Activated T-cell treated with anti-CD3 and anti-CD28 coated beads for 48 hours (primary cell): ENCODE measurements at regions not wholly inside any gene's neighbourhood (a gene's known extent, or its start where the extent isn't known, plus 50 kb on each side); places are given as distances from the start of the nearest gene placed in this dataset.
A peak's percentile ranks its signal among the peaks of the same experiment; 100 is the strongest.
"Not testable (repeated sequence)": the region's sequence is repeated elsewhere in the genome, so short reads cannot be mapped to it uniquely, and the experiment has no call there.

Source experiments
- DNase-seq: peaks from one replicate; pipeline ENCODE4 v3.0.0-alpha.2; 2020; ENCODE audit warnings: low read depth

DNA sequence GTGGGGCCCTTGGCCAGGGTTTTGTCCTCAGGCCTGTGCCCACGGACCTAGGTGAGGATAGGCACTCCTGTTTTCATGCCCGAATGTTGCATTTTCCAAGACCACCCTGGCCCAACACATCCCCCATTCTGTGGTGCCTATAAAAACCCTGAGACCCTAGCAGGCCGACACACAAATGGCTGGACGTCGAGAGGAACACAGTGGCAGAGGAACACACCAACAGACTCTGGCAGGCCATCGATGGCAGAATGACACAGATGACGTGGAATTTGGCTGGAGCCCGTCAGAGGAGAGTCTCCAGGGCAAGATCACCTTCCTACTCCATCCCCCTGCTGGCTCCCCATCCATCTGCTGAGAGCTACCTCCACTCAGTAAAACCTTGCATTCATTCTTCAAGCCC is 898.8 kb downstream of the ANKRD7 start:
- no peak for DNase-seq

DNA sequence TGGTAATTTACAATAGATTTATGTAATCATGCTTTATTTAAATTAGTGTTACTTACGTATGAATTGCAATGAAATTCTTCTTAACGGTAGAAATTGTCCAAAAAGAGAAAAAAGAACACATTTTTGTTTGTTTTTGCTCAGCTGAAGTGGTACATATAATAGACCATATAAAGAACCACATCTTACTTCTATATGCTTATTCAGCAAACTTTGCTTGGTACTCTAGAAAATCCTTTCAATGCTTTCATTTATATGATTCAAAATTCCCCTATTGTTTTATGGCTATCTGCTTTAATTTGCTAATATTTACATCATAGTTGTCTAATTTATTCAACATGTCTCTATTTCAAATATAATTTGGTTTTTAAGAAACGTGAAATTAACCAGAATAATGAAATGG is 903.2 kb downstream of the ANKRD7 start:
- DNase-seq = no peak

DNA sequence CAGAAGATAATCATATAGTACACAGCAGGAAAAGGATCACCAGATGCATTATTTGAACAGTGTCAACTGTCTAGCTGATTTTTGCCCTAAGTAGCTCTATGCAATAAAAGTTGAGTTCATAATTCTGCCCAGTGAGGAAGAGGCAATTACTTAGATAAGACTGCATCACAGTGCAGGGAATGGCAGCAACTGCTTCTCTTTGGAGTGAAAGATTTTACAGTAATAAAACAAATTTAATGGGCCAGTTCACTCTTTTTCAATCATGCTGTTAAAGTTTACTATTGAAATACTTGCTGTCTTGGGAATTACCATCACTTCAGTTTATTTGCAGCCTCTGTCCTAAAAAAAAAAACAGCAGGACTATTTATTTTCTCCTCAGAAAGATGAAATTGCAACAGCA is 907.9 kb downstream of the ANKRD7 start:
- DNase-seq = no peak

DNA sequence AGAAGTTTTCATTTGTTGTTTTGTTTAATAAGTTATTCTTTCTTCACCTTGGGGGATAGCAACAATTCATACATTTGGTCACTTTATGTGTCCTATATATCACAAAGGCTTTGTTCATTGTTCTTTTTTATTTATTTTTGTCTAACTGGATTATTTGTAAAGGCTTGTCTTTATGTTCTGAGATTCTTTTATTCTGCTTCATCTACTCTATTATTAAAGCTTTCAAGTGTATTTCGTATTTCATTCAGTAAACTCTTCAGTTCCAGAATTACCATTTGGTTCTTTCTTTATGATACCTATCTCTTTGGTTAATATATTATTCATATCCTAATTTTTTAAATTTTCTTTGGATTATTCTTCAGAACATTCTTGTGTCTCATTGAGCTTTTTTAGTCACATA is 942.9 kb downstream of the ANKRD7 start:
- DNase-seq = no peak

DNA sequence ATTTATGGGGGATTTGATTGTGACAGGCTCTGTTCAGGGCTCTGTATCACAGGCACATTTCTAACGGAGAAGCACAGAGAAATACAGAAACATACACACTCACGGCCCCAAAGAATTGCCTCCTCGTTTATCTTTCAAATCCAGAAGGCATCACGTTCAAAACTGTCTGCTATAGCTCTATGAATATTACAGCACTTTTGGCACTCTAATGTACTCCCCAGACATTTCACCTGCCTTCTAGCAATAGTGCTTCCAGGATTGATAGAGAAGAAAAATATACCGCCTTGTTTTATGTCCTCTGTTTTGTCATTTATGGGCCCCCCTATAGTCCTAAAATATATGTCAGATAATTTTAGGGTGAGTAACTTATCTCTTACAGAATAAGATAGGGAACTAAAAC is 947.5 kb downstream of the ANKRD7 start:
- DNase-seq = no peak

DNA sequence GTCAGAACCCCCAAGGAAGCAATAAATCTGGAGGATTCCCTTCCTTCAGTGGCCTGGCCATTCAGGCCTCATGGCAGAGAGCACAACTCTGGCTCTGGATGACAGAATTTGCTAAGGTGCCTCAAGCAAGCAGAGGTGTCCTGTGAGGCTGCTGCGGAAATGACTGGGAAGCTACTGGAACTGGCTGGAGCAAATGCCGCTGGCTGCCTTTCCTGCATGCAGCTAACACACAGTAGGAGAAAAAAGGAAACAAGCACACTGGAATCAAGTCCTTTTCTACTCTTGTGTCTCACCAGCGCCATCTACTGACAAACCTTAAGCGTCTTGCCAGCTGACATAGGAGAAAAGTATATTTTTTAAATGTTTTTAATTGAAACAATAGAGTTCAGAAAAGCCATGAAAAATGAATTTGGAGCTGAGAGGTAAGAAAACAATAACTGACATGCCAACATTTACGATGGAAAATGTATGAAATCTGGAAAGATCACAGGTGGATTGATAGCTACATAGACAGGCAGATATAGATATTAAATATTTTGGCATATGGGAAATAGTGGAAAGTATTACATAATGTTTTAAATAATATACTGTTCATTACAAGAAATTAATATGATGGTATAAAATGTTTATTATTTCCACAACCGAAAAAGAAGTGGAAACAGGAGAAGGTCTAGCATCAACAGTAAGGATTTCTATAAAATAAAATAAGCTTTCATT is 951.6 kb downstream of the ANKRD7 start:
- no peak for DNase-seq

DNA sequence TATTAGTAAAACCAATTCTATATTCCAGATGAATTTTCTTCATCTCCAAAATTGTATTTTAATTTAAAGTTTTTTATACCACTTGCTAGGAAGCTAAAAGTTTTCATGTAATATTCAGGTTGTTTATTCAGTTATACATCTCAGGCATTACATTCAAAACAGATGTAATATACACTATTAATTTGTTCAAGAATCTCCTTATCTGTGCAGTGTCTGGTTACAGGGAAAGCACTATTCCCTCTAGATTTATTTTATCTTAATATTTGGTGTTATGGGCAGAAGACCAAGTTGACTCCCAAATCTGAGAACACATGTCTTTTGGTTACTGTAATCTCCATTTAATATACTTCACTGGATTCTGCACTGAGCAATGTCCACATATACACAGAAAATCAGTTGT is 953.4 kb downstream of the ANKRD7 start:
- DNase-seq = no peak

DNA sequence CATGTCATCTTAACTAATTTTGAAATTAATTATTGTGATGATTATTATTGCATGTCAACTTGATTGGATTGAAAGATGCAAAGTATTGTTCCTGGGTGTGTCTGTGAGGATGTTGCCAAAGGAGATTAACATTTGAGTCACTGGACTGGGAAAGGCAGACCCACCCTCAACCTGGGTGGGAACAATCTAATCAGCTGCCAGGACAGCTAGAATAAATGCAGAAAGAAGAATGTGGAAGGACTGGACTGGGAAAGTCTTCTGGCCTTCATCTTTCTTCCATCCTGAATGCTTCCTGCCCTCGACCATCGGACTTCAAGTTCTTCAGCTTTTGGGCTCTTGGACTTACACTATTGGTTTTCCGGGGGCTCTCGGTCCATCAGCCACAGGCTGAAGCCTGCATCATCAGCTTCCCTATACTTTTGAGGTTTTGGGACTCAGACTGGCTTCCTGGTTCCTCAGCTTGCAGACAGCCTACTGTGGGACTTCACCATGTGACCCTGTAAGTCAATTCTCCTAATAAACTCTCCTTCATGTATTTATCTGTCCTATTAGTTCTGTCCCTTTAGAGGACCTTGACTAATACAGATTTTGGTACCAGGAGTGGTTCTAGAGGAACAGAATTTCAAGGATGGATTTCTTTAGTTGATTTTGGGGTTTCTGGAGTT is 959.8 kb downstream of the ANKRD7 start:
- no peak for DNase-seq

DNA sequence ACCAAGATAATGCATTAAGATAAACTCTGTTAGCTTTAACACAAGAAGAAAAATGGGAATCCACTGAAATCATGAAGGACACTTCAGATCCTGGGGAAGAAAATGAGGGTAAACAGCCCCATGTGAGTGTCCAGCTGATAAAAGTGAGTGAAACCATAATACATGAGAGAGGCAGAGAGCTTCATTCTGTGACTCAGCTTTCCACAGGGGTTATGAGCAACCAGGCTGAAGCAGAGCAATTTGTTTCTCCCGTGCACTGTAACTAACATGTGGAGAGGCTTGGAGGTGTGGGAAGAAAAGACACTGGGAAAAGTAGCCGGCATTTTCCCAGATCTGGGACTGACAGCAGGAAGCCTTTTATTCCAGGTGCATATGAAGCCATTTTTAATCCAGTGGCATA is 971.7 kb downstream of the ANKRD7 start:
- no peak for DNase-seq

DNA sequence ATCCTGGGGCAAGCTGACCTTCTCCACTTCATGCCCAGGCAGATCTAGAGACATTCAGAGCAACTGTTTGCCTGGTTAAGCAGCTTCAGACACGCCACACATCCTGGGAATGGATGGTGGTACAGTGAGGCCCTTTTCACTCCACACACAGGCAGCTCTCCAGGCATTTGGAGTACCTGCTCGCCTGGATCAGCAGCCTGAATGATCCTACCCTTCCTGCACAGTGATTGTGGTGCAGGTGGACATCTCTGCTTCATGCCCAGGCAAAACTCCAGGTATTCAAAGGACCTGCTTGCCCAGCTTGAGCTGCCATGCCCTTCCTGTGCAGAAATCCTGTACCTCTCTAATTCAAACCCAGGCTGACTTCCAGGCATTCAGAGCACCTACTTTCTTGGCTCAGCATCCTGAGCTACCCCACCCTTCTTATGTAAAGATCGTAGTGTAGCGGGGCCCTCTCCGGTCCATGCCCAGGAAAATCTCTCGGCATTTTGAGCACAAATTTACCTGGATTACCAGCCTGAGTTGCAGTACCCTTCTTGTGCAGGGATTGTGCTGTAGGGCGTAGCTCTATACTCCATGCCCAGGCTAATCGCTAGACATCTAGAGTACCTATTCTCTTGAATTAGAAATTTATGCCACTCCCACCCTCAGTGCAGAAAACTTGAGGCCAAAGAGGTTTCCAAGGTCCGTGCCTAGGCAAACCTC is 972.8 kb downstream of the ANKRD7 start:
- DNase-seq = no peak

DNA sequence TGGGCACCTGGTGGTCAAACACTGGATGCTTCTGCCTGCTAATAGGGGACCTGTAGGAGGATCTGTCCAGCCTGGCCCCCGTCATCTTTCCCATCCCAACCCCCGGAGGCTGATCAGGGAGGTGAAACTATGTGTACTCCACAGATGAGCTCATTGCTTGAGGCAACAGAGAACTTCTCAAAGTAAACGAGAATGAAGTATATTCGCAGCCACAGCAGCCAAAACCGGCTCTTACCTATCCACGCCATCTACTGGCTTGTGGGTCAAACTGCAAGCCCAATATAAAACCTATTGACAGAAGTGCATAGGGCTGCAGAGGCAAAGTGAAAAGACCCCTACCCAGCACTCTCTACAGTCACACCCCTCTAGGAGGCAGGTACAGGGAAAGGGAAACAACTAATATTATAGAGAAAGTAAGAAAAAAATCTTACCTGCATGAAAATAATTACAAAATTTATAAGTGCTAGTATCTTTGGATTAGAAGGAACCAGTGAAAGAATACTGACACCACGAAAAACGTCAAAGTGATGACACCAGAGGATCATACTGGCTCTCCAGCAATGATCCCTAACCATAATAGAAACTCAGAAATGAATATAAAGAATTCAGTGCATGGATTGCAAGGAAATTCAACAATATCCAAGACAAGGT is 973.5 kb downstream of the ANKRD7 start:
- DNase-seq = no peak

DNA sequence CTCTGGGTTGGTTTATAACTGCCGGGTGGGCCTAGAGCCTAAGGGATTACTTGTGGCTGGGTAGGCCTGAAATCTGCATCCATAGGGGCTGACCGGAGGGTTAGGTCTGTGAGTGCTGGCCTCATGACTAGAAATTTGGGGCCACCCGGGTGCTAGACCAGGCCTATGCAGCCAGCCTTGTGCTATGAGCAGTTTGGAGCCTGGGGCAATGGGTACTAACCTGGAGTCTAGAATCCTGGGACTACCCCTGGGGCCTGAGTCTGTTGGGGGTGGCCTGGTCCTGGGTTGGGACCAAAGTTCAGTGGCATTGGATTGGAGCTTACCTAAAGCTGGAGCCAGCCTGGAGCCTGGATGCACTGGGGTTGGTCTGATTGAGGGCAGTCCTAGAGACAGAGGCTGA is 995.2 kb downstream of the ANKRD7 start:
- DNase-seq = no peak

DNA sequence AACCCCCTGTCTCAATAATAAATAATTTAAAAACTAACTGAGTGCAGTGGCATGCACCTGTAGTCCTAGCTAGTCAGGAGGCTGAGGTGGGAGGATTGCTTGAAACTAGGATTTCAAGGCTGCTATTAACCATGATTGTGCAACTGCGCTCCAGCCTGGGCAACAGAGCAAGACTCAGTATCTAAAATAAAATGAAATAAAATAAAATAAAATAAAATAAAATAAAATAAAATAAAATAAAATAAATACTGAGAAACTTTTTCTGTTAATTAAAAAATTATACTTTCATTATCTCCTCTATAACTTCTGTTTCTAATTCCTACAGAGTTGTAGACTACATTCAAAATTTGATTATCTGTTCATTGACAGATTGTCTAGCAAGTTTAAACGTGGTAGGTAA is 999.4 kb downstream of the ANKRD7 start:
- DNase-seq = no peak

DNA sequence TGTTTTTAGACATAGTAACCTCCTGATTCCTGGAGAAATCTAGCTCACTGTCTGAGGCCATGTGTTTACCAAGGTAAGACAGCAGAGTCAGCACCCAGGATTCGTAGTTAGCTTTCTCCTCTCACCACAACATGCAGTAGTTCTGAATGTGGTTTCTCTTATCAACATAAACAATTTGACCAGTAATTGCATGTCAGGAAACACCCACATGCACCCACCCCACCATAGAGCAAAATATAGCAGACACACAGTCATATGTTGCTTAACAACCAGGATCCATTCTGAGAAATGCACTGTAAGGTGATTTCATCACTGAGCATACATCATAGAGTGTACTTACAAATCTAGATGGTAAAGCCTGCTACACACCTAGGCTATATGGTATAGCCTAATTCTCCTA is 1004.0 kb downstream of the ANKRD7 start:
- no peak for DNase-seq

DNA sequence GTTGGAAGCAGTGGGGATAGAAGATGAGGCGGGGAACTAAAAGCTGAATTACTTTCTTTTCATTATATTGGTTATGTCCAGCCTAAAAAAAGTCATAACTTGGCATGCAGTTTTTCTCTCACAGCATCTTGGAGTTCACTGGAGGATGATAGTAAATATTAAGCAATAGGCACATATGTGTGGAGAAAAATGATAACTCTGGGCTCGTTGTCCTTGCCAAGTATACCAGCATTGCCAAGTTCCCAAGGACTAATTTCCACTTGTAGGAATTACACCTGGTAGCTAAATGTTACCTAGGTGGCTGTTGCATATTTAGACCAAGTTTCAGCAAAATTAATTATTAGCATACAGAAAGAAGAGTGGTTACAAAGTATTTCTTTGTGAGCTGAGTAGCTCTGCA is 1007.6 kb downstream of the ANKRD7 start:
- no peak for DNase-seq

DNA sequence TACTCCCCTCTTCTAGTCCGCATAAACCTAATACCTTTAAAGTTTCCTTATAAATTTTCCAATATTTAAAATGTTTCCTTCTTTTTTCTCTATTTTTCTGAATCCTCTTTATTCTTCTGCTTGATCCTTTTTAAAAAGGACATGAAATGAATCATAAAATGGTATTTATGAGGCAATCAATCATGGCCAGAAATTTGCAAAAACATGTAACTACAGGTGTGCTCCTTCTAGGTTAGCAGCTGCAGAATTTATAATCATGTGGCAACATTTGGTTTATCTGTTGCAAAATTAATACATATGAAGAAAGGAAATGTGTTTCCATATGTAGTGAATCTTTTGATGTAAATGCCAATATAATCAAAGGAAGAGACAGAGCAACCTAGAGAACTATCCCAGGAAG is 1008.5 kb downstream of the ANKRD7 start:
- no peak for DNase-seq

DNA sequence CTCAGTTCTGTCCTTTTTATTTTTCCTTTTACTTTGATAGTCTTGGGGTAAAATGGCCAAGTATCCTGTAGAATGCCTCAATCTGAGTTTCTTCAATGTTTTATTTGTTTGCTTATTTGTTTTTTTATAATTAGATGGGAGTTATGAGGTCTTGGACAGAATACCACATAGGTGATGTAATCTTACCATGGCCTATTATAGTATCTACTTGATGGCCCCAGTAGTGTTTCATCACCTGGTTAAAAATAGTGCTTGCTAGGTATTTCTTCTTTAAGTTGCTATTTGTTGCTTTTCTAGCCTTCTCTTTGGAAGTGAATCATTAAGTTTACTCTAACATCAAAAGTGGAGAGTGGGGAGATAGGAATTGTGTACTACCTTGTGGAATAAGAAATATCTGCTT is 1020.0 kb upstream of the KCND2 start:
- DNase-seq = no peak

DNA sequence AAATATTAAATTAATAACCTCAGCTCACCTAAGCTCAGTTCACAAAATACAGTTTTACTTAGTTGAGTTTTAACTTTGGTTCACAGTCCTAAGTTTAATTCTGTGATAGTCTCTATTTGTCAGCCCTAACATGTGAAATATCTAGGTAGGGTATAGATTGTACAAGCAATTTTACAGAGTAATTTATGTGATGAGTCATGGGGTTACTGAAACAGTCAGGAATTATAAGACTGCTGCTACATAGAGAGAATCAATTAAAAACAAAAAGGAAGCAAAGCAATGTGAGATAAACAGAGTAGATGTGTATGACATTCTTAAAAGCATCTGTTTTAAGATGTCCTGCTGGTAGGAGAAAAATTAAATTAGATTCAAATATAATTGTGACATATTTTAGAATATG is 1018.2 kb upstream of the KCND2 start:
- no peak for DNase-seq

DNA sequence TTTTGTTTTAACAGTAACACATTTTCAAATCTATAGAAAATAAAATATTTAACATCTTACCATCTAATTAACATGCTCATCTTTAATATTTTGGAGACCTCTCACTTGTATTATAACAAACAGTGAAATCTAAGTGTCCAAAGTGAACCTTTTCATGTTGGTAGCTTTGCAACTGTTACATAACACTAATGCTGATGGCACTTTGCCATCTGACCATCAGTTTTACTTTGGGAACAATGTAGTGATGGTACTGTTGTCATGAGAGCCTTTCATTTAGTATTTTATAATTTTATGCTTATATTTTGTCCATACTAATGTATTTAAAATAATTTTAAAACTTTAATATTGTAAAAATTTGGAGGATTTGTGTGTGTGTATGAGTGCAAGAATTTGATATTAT is 1017.0 kb upstream of the KCND2 start:
- DNase-seq = no peak

DNA sequence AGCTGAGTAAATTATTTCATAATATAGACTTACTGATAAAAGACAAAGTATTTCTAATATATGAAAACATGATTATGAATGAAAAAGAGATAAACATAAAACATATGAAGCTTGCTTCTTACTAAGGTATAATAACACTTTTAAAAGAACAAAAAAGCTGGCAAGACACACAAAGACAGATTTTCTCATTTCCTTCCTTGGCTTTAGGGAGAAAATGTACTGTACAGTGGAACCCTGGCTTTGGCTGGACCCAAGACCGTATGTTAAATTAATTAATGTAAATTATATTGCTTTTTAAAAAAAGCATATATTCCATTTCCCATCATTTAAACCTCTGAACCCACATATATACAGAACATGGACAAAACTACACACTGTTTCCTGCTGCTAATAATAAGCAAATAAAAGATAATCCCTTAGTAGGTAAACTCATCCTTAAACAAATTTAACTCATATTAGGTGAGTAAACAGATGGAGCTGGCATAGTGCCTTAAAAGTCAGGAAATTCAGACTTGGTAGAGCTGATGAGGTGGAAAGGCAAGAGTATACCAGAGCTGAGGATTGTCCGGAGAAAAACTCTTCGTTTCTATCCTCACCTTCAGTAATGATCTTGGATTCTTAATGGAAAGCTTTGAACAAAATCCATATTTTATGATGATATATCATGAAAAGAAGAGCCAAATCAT is 1016.4 kb upstream of the KCND2 start:
- no peak for DNase-seq

DNA sequence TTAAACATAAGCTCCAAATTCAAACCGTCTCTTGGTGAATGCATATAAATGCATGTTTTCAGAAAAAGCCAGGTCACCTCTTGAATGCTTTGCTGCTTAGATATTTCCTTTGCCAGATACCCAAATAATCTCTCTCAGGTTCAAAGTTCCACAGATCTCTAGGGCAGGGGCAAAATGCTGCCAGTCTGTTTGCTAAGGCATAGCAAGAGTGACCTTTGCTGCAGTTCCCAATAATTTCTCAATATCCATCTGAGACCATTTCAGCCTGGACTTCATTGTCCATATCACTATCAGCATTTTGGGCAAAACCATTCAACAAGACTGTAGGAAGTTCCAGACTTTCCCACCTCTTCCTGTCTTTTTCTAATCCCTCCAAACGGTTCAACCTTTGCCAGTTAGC is 1006.2 kb upstream of the KCND2 start:
- not testable (repeated sequence) for DNase-seq

DNA sequence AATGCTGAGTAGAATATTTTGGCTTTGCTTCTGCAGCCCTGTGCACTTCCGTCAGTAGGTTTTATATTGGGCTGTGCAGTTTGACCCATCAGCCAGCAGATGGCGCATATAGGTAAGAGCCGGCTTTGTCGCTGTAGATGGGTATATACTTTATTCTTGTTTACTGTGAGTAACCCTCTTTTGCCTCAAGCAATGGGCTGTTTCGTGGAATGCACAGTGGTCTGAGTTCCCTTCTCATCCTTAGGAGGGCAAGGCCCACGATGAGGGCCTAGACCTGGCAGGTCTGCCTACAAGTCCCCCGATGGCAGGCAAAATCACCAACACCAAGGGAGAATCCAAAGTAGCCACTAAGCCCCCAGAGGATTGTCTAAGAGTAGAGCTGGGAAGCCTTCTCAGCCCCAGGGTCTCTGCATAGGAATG is 1002.9 kb upstream of the KCND2 start:
- peak; percentile 3 for DNase-seq
